ENCODE measurements at regions not wholly inside any gene's neighbourhood (a gene's known extent, or its start where the extent isn't known, plus 50 kb on each side); places are given as distances from the start of the nearest gene placed in this dataset.

- no peaks in the 10 kb centered on the region for H3K4me1 Mint-ChIP-seq
- no peak overlapping the region for H3K4me3 Mint-ChIP-seq
- H3K36me3 Mint-ChIP-seq (ENCODE audit: low read depth) = no peaks in the 10 kb centered on the region
- ChIA-PET CTCF (no interaction called here), POLR2A (no interaction called here)
- ATAC-seq (no peak), DNase-seq (no peak)
- H3K27ac Mint-ChIP-seq = no peak overlapping the region
- no peaks in the 10 kb centered on the region for H3K9me3 Mint-ChIP-seq (ENCODE audit: low read depth)
- peaks cover 8% of the 10 kb centered on the region for H3K27me3 Mint-ChIP-seq
- intact Hi-C loops (cut with DNase I, micrococcal nuclease) = no loop called here
Measured at GRCh38 chr14:56745097-56745496, 65.2 kb downstream of the OTX2 start.

- DNase-seq = no peak
- Mint-ChIP-seq H3K27me3 (peaks cover 8% of the 10 kb centered on the region), H3K4me3 (no peak overlapping the region), H3K36me3 (ENCODE audit: low read depth) (no peaks in the 10 kb centered on the region), H3K4me1 (no peaks in the 10 kb centered on the region), H3K9me3 (ENCODE audit: low read depth) (no peaks in the 10 kb centered on the region), H3K27ac (no peak overlapping the region)
- no peak for ATAC-seq
- CTCF ChIA-PET = no interaction called here
- POLR2A ChIA-PET = no interaction called here
- intact Hi-C loops (cut with DNase I, micrococcal nuclease) = no loop called here
Measured at GRCh38 chr14:56744016-56744415, 66.3 kb downstream of the OTX2 start.

GRCh38 chr14:56742391-56742878 lies 67.8 kb downstream of the OTX2 start:
- DNase-seq (no peak), ATAC-seq (no peak)
- intact Hi-C loops (cut with DNase I, micrococcal nuclease) = no loop called here
- POLR2A ChIA-PET = no interaction called here
- peaks cover 5% of the 10 kb centered on the region for H3K27me3 Mint-ChIP-seq
- CTCF ChIA-PET = no interaction called here
- H3K4me3 Mint-ChIP-seq = no peak overlapping the region
- no peaks in the 10 kb centered on the region for H3K4me1 Mint-ChIP-seq
- no peaks in the 10 kb centered on the region for H3K9me3 Mint-ChIP-seq (ENCODE audit: low read depth)
- no peak overlapping the region for H3K27ac Mint-ChIP-seq
- no peaks in the 10 kb centered on the region for H3K36me3 Mint-ChIP-seq (ENCODE audit: low read depth)

GRCh38 chr14:56741325-56741724 lies 69.0 kb downstream of the OTX2 start:
- DNase-seq (no peak), ATAC-seq (no peak)
- Mint-ChIP-seq H3K27ac (no peak overlapping the region), H3K27me3 (peaks cover 7% of the 10 kb centered on the region), H3K4me3 (no peak overlapping the region), H3K36me3 (ENCODE audit: low read depth) (no peaks in the 10 kb centered on the region), H3K4me1 (no peaks in the 10 kb centered on the region), H3K9me3 (ENCODE audit: low read depth) (no peaks in the 10 kb centered on the region)
- POLR2A ChIA-PET = no interaction called here
- CTCF ChIA-PET = no interaction called here
- intact Hi-C loops (cut with DNase I, micrococcal nuclease) = no loop called here

- no peaks in the 10 kb centered on the region for H3K36me3 Mint-ChIP-seq (ENCODE audit: low read depth)
- H3K27ac Mint-ChIP-seq = no peak overlapping the region
- no peaks in the 10 kb centered on the region for H3K9me3 Mint-ChIP-seq (ENCODE audit: low read depth)
- ChIA-PET CTCF (no interaction called here), POLR2A (no interaction called here)
- no peak overlapping the region for H3K4me3 Mint-ChIP-seq
- ATAC-seq (no peak), DNase-seq (no peak)
- intact Hi-C loops (cut with DNase I, micrococcal nuclease) = no loop called here
- H3K27me3 Mint-ChIP-seq = peaks cover 5% of the 10 kb centered on the region
- H3K4me1 Mint-ChIP-seq = no peaks in the 10 kb centered on the region
Measured at GRCh38 chr14:56738020-56738419, 72.3 kb downstream of the OTX2 start.

- Mint-ChIP-seq H3K9me3 (ENCODE audit: low read depth) (no peaks in the 10 kb centered on the region), H3K27ac (no peak overlapping the region), H3K36me3 (ENCODE audit: low read depth) (no peaks in the 10 kb centered on the region), H3K4me1 (no peaks in the 10 kb centered on the region), H3K4me3 (no peak overlapping the region), H3K27me3 (peaks cover 27% of the 10 kb centered on the region)
- CTCF ChIA-PET = no interaction called here
- DNase-seq = no peak
- ATAC-seq = no peak
- POLR2A ChIA-PET = no interaction called here
- intact Hi-C loops (cut with DNase I, micrococcal nuclease) = no loop called here
Measured at GRCh38 chr14:56733396-56733795, 76.9 kb downstream of the OTX2 start.

GRCh38 chr14:56731187-56731586 lies 79.1 kb downstream of the OTX2 start:
- H3K27me3 Mint-ChIP-seq = peaks cover 25% of the 10 kb centered on the region
- CTCF ChIA-PET = no interaction called here
- intact Hi-C loops (cut with DNase I, micrococcal nuclease) = no loop called here

GRCh38 chr14:56730538-56731145 lies 79.6 kb downstream of the OTX2 start:
- peak; percentile 6 for DNase-seq
- no peak overlapping the region for H3K27ac Mint-ChIP-seq
- no peaks in the 10 kb centered on the region for H3K9me3 Mint-ChIP-seq (ENCODE audit: low read depth)
- ATAC-seq = no peak
- ChIA-PET POLR2A (no interaction called here), CTCF (no interaction called here)
- H3K4me1 Mint-ChIP-seq = no peaks in the 10 kb centered on the region
- H3K4me3 Mint-ChIP-seq = no peak overlapping the region
- intact Hi-C loops (cut with DNase I, micrococcal nuclease) = no loop called here
- peaks cover 25% of the 10 kb centered on the region for H3K27me3 Mint-ChIP-seq
- H3K36me3 Mint-ChIP-seq (ENCODE audit: low read depth) = no peaks in the 10 kb centered on the region

More at GRCh38 chr14:56731187-56731586, 79.1 kb downstream of the OTX2 start:
- Mint-ChIP-seq H3K9me3 (ENCODE audit: low read depth) (no peaks in the 10 kb centered on the region), H3K36me3 (ENCODE audit: low read depth) (no peaks in the 10 kb centered on the region), H3K4me3 (no peak overlapping the region), H3K27ac (no peak overlapping the region), H3K4me1 (no peaks in the 10 kb centered on the region)
- ATAC-seq = no peak
- POLR2A ChIA-PET = no interaction called here
- DNase-seq = no peak

- H3K4me1 Mint-ChIP-seq = no peaks in the 10 kb centered on the region
- H3K27ac Mint-ChIP-seq = no peak overlapping the region
- ChIA-PET POLR2A (no interaction called here), CTCF (no interaction called here)
- DNase-seq (no peak), ATAC-seq (no peak)
- no peaks in the 10 kb centered on the region for H3K36me3 Mint-ChIP-seq (ENCODE audit: low read depth)
- no peak overlapping the region for H3K4me3 Mint-ChIP-seq
- intact Hi-C loops (cut with DNase I, micrococcal nuclease) = no loop called here
- peaks cover 10% of the 10 kb centered on the region for H3K27me3 Mint-ChIP-seq
- no peaks in the 10 kb centered on the region for H3K9me3 Mint-ChIP-seq (ENCODE audit: low read depth)
Measured at GRCh38 chr14:56724013-56724412, 86.3 kb downstream of the OTX2 start.

GRCh38 chr14:56723418-56723817 lies 86.9 kb downstream of the OTX2 start:
- H3K27ac Mint-ChIP-seq = no peak overlapping the region
- H3K9me3 Mint-ChIP-seq (ENCODE audit: low read depth) = no peaks in the 10 kb centered on the region
- POLR2A ChIA-PET = no interaction called here
- no peak for DNase-seq
- CTCF ChIA-PET = interaction anchor here (0.9 kb wide), 1 partner anchor 344 kb away, joined by 3 read pairs; no protein-coding TSS in a partner anchor
- H3K36me3 Mint-ChIP-seq (ENCODE audit: low read depth) = no peaks in the 10 kb centered on the region
- H3K27me3 Mint-ChIP-seq = peaks cover 12% of the 10 kb centered on the region
- no peak overlapping the region for H3K4me3 Mint-ChIP-seq
- intact Hi-C loops (cut with DNase I, micrococcal nuclease) = no loop called here
- no peaks in the 10 kb centered on the region for H3K4me1 Mint-ChIP-seq
- ATAC-seq = no peak

GRCh38 chr14:56720703-56721460 lies 89.4 kb downstream of the OTX2 start:
- H3K27ac Mint-ChIP-seq = no peak overlapping the region
- no peaks in the 10 kb centered on the region for H3K4me1 Mint-ChIP-seq
- intact Hi-C loops (cut with DNase I, micrococcal nuclease) = no loop called here
- no peaks in the 10 kb centered on the region for H3K36me3 Mint-ChIP-seq (ENCODE audit: low read depth)
- ATAC-seq (no peak), DNase-seq (no peak)
- no peak overlapping the region for H3K4me3 Mint-ChIP-seq
- ChIA-PET POLR2A (no interaction called here), CTCF (no interaction called here)
- H3K27me3 Mint-ChIP-seq = peaks cover 12% of the 10 kb centered on the region
- no peaks in the 10 kb centered on the region for H3K9me3 Mint-ChIP-seq (ENCODE audit: low read depth)

GRCh38 chr14:56718312-56718711 lies 92.0 kb downstream of the OTX2 start:
- Mint-ChIP-seq H3K4me3 (no peak overlapping the region), H3K27ac (no peak overlapping the region), H3K36me3 (ENCODE audit: low read depth) (no peaks in the 10 kb centered on the region), H3K4me1 (no peaks in the 10 kb centered on the region), H3K9me3 (ENCODE audit: low read depth) (no peaks in the 10 kb centered on the region), H3K27me3 (peaks cover 6% of the 10 kb centered on the region)
- intact Hi-C loops (cut with DNase I, micrococcal nuclease) = no loop called here
- ChIA-PET POLR2A (no interaction called here), CTCF (no interaction called here)
- ATAC-seq (no peak), DNase-seq (no peak)

All from activated CD4-positive, alpha-beta T cell treated with anti-CD3 and anti-CD28 coated beads for 36 hours (primary cell).